Activated CD8-positive, alpha-beta memory T cell treated with anti-CD3 and anti-CD28 coated beads for 24 hours (primary cell): ENCODE measurements at regions not wholly inside any gene's neighbourhood (a gene's known extent, or its start where the extent isn't known, plus 50 kb on each side); places are given as distances from the start of the nearest gene placed in this dataset.
"Not testable (repeated sequence)": the region's sequence is repeated elsewhere in the genome, so short reads cannot be mapped to it uniquely, and the experiment has no call there.

Experiments used
- DNase-seq: peaks from one replicate; pipeline ENCODE4 v3.0.0-alpha.2; 2020

DNA sequence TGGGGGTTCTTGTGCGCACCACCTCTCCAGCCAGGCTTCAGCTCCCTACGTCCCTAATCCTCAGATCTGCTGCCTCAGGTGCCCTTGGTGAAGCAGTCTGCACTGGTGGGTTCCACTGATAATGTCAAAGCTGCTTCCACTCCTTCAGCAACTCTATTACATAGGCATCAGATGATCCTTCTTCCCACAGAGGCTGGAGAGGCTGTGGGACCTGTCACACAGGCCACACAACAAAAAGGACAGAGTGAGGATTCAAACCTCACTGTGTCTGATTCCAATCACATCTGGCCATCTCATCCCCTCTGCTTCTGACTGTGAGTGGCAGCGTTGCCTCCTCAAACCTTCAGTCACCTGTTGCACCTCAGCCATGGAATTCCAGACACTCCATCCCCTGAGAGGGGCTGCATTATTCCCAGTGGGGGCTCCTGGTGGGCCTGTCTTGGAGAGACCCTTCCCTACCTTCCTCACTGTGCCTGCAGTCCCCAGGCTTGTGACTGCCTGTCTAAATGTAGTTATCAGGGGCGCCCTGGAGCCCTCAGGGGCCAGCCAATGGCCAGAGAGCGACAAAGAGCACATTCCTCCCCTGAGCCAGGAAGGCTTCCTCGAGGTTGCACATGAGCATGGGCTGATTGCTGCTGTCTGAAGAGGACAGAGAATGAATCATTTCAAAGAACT is 211.4 kb upstream of the ECI2 start:
- no peak for DNase-seq

GRCh38 chr6:4345543-4345942 is 210.2 kb upstream of the ECI2 start:
- DNase-seq = no peak

- no peak for DNase-seq
Measured at GRCh38 chr6:4344317-4344899, 209.0 kb upstream of the ECI2 start.

DNA sequence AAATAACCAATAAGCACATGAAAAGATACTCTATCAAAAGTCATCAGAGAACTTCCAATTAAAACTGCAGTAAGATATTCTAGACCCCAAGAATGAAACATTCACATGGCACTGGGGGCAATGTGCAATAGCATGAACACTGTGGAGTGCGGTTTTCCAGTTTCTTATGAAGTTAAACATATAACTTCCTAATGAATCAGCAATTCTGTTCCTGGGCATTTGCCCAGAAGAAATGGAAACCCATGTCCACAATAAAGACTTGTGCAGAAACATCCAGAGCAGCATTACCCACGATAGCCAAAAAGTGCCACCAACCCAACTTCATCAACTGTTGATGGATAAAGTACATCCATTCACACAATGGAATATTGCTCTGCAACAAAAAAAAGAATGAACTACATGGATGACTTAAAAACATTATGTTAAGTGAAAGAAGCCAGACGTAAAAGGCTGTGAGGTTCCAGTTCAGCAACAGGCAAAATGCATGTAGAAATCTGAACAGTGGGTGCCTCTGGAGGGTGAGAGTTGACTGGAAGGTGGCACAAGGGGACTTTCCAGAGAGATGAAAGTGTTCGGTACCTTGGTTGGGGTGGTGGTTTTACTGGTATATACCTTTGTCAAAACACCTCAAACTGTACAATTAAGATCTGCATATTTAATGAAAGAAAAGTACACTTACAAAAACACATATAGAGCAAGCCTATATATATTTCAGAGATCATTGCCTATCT is 207.2 kb upstream of the ECI2 start:
- DNase-seq = no peak

GRCh38 chr6:4341078-4341797 is 205.9 kb upstream of the ECI2 start:
- DNase-seq = no peak

GRCh38 chr6:4340544-4340943 is 205.2 kb upstream of the ECI2 start:
- DNase-seq = no peak

DNA sequence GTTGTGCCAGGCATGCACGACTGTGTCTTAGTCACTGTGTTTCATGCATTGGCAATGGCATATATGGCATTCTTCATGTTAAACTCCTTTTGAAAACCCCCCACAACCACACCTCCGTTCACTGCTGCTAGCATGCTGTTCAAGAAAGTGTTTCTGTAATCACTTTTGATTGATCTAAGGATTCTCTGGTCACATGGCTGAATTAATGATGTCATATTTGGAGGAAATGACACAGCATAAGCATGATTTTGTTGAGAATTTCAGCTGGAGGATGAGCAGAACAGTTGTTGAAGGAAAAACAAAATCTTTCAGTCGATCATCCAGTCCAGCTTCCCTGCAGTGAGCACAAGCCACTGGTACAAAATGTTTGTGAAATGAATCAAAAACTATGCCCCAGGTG is 203.5 kb upstream of the ECI2 start:
- DNase-seq = no peak

DNA sequence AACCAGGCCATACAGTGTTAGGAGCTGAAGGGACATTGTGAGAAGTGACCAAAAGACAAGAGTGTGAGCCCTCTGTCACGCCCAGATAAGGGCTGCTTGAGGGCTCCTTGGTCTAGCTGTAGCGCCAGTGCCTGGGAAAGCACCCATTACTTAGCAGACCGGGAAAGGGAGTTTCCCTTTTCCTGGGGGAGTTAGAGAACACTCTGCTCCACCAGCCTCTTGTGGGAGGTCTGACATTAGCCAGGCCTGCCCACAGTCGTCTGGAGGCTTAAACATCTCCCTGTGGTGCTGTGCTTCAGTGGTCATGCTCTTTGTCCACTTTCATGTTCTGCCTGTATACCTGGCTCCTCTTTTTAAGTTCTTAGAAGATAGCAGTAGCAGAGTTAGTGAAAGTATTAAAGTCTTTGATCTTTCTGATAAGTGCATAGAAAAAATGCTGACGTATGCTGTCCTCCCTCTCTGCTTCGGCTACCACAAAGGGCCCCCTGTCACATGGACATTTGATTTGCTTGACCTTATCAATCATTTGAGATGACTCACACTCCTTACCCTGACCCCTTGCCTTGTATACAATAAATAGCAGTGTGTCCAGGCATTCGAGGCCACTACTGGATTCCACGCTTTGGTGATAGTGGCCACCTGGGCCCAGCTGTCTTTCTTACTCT is 201.5 kb upstream of the ECI2 start:
- DNase-seq = no peak

DNA sequence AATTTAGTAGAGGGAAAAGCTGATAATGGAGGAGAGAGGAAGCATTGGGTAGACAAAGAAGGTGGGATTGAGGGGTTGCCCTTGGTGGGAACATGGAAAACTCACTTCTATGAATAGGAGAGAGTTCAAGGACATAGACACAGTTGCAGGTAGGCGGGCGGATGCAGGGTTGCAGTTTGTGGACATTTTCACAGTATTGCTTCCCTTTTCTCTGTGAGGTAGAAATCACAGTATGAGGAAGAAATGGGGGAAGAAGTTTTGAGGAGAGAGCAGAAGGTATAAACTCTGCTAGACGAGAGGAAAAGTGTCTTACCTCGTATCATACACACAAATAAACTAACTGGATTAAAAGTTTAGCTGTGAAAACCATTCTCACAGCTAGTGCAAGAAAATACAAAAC is 200.7 kb upstream of the ECI2 start:
- DNase-seq = no peak

DNA sequence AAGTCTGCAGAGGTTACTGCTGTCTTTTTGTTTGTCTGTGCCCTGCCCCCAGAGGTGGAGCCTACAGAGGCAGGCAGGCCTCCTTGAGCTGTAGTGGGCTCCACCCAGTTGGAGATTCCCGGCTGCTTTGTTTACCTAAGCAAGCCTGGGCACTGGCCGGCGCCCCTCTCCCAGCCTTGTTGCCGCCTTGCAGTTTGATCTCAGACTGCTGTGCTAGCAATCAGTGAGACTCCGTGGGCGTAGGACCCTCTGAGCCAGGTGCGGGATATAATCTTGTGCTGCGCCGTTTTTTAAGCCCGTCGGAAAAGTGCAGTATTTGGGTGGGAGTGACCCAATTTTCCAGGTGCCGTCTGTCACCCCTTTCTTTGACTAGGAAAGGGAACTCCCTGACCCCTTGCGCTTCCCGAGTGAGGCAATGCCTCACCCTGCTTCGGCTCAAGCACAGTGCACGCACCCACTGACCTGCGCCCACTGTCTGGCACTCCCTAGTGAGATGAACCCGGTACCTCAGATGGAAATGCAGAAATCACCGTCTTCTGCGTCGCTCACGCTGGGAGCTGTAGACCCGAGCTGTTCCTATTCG is 198.9 kb upstream of the ECI2 start:
- not testable (repeated sequence) for DNase-seq

- DNase-seq = no peak
Measured at GRCh38 chr6:4327841-4328240, 192.5 kb upstream of the ECI2 start.

- no peak for DNase-seq
Measured at GRCh38 chr6:4324746-4325145, 189.4 kb upstream of the ECI2 start.

DNA sequence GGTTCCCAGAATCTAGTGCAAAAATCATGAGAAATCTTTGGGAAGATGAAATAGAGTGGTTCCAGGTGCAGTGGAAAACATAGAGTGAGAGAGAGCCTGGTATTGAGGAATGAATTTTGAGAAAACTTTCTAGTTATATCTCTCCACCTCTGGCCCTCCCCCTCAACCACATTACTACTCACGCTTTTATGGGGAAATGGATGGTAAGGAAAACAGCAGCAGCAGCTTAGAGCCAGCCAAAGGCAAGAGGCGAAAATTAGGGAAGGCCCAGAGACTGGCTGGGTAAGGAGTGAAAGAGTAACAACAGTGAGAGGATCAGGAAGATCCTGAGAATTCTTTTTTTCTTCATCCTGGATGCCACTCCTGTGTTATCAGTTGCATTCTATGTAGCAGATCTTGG is 187.9 kb upstream of the ECI2 start:
- DNase-seq = no peak

DNA sequence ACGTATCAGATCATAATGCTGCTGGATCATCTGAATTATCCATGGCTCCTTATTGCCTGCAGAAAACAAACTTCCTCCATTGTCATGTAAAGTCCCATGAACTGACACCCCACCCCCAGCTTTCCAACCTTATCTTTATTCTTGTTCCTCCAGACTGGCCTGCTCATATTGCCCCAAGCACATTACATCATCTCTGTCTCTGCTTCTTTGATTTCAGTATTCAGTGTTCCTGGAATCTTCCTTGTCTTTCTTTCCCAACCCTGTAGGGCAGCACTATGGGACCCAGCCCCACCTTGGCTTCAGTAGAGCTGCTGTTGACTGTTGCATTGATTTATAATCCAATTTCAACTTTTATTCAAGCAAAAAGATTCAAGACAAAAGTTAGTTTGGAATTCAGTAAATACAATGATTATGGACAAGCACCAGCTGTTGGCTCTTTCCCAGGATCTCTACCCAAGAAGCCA is 187.5 kb upstream of the ECI2 start:
- DNase-seq = no peak

DNA sequence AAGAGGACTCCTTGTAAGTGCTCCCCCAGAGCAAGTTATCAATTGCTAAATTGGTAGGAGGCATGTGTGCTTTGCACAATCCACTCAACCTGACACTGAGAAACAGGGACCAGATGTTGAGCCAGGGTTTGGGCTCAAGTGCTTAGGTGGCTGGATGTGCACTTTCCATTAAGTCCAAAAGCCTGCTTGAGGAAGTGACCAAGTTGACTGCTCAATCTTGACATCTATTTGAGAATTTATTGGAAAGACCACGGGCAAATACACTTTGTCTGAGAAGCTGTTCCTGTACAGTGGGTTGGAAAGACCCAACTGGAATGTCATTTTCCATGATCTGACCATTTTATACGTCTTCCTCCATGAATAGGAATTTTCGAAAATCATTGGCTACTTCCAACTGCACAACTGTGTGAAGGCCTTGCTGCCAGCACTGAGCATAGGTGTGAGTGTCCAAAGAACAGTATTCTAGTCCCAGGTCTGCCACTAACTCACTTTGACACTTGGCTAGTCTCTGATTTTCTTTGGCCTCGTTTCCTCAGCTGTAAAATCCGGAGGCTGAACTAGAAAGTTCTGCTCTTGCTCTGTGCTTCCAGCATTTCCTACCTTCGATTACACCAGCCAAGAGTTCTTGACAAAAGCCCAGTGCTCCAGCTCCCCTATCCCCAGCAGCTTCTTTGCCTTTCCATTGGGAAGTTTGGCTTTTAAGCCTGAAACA is 186.9 kb upstream of the ECI2 start:
- no peak for DNase-seq

DNA sequence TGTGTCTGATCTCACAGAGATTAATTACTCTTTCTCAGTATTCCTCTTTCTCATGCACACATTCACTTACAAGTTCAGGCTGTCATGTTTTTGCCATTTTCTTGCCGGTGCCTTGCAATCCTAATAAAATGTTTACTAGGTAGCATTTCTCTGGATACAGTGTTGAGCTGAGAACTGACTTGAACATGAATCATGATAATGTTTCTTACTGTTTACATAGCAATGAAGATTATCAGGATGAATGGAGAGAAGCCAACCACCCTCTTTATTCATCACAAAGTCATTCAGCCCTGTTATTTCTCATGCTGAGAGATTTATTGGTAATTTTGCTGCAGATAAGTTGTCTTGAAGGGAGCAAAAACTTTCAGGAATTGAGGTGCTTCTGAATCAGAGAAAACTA is 185.5 kb upstream of the ECI2 start:
- DNase-seq = no peak

DNA sequence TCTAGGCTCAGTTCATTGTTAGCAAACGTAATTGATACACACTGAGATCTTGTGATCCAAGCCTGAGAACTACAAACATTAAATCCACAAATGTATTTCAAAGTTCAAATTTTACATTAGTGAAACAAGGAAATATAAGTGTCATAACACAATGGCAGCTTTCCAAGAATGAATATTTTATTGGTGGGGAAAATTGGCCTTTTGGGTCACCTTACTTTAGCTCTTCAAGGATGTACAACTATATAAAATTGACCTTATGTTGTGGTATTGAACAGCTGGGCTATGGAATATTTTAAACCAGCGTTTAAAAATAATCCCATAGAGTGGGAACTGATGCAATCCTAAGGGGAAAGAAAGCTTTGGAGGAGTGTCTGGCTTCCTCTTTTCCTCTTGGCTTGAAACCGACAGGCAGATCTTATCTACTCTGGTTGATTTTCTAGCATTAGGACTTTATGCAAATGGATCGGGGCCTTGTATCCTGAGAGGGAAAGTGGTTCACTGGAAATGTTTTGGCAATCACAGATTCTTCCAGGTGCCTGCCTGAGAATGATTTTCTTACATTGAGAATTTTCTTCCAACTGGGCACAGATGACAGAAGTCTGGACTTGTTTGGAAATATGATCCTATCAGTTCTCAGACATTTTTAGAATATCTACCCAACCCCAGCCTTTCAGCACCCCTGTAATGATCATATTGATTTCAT is 184.8 kb upstream of the ECI2 start:
- DNase-seq = no peak

- DNase-seq = no peak
Measured at GRCh38 chr6:4318321-4318720, 182.9 kb upstream of the ECI2 start.

DNA sequence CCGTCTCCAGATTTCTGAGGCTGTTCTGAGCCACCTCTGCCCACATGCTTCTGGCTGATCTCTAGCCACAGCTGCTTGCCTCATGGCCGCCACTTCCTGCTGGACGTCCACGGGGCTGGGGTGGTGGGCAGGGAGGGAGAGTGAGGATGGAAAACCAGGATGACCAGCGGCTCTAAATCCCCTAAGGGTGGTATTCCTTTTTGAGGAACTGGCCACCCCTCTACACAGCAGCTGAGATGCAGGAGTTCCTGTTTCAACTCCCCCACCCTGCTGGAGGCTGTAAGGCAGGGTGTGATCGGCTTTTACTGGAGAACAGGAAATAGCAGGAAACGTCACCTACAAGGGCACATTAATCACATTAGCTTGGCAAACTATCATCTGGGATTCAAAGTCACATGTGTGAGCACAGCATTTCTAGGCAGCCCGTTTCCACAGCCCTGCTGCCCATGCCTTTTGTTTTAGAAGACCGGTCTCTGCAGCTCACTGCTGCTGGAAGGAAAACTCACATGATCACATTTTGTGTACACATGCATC is 181.6 kb upstream of the ECI2 start:
- DNase-seq = no peak

- no peak for DNase-seq
Measured at GRCh38 chr6:4314201-4314707, 178.9 kb upstream of the ECI2 start.
